Stimulated activated naive CD8-positive, alpha-beta T cell treated with anti-CD3 and anti-CD28 coated beads, Interleukin-15, Interleukin-2, amounts not matched to agents 100 ng/mL and 50 ng/mL, for 24 hours (primary cell): ENCODE measurements at regions not wholly inside any gene's neighbourhood (a gene's known extent, or its start where the extent isn't known, plus 50 kb on each side); places are given as distances from the start of the nearest gene placed in this dataset.
"Not testable (repeated sequence)": the region's sequence is repeated elsewhere in the genome, so short reads cannot be mapped to it uniquely, and the experiment has no call there.

ENCODE experiments used
- H3K27ac Mint-ChIP-seq: one replicate; pipeline ENCODE4 v1.8.0; 2021; ENCODE audit warnings: mild to moderate bottlenecking, mixed read lengths
- H3K27me3 Mint-ChIP-seq: one replicate; pipeline ENCODE4 v1.8.0; 2021; ENCODE audit warnings: mixed read lengths
- H3K36me3 Mint-ChIP-seq: one replicate; pipeline ENCODE4 v1.8.0; 2021; ENCODE audit warnings: low read depth, mixed read lengths
- H3K4me1 Mint-ChIP-seq: one replicate; pipeline ENCODE4 v1.8.0; 2021; ENCODE audit warnings: low read depth, mixed read lengths
- H3K4me3 Mint-ChIP-seq: one replicate; pipeline ENCODE4 v1.8.0; 2021; ENCODE audit warnings: mild to moderate bottlenecking, mixed read lengths
- H3K9me3 Mint-ChIP-seq: one replicate; pipeline ENCODE4 v1.8.0; 2021; ENCODE audit warnings: mixed read lengths

DNA sequence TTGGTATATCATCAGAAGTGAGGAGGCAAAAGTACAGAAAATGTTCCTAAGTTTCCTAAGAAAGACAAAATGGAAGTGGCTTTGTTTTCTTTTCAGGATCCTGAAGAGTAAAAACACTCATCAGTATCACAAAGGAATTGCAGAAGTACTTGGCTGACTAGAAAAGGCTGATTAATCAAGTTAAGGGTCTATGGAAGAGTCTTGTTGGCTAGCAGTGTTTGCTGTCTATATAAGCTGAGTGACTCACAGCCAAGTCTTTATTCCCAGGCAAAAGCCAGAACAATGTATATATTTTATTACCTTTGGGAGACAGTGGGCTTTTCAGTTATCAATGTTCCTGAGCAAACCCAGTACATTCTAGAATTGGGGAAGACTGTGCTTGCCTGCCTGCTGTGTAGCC, 777.0 kb downstream of the PLA2G4A start:
- H3K27ac Mint-ChIP-seq = no peak overlapping the region
- peaks cover 10% of the 10 kb centered on the region for H3K9me3 Mint-ChIP-seq
- no peaks in the 10 kb centered on the region for H3K36me3 Mint-ChIP-seq
- H3K4me3 Mint-ChIP-seq = no peak overlapping the region
- no peaks in the 10 kb centered on the region for H3K4me1 Mint-ChIP-seq
- no peaks in the 10 kb centered on the region for H3K27me3 Mint-ChIP-seq

DNA sequence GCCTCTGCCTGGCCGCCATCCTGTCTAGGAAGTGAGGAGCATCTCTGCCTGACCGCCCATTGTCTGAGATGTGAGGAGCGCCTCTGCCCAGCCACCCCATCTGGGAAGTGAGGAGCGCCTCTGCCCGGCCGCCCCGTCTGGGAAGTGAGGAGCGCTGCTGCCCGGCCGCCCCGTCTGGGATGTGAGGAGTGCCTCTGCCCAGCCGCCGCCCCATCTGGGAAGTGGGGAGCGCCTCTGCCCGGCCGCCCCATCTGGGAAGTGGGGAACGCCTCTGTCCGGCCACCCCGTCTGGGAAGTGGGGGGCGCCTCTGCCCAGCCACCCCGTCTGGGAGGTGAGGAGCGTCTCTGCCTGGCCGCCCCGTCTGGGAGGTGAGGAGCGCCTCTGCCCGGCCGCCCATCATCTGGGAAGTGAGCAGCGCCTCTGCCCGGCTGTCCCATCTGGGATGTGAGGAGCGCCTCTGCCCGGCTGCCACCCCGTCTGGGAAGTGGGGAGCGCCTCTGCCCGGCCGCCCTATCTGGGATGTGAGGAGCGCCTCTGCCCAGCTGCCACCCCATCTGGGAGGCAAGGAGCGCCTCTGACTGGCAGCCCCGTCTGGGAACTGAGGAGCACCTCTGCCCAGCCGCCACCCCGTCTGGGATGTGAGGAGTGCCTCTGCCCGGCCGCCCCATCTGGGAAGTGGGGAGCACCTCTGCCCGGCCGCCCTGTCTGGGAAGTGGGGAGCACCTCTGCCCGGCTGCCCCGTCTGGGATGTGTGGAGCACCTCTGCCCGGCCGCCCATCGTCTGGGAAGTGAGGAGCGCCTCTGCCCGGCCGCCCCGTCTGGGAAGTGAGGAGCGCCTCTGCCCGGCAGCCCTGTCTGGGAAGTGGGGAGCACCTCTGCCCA, 787.3 kb downstream of the PLA2G4A start:
- H3K4me3 Mint-ChIP-seq, H3K36me3 Mint-ChIP-seq, H3K27me3 Mint-ChIP-seq, H3K27ac Mint-ChIP-seq, H3K4me1 Mint-ChIP-seq: not testable (repeated sequence)
- peaks cover 18% of the 10 kb centered on the region for H3K9me3 Mint-ChIP-seq

DNA sequence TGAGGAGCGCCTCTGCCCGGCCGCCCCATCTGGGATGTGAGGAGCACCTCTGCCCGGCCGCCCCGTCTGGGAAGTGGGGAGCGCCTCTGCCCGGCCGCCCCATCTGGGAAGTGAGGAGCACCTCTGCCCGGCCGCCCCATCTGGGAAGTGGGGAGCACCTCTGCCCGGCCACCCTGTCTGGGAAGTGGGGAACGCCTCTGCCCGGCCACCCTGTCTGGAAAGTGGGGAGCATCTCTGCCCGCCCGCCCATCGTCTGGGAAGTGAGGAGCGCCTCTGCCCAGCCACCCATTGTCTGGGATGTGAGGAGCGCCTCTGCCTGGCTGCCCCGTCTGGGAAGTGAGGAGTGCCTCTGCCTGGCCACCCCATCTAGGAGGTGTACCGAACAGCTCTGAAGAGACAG, 788.1 kb downstream of the PLA2G4A start:
- not testable (repeated sequence) for H3K4me1 Mint-ChIP-seq, H3K4me3 Mint-ChIP-seq, H3K27me3 Mint-ChIP-seq, H3K27ac Mint-ChIP-seq, H3K36me3 Mint-ChIP-seq
- H3K9me3 Mint-ChIP-seq = peaks cover 18% of the 10 kb centered on the region

GRCh38 chr1:187617776-187618175, 789.0 kb downstream of the PLA2G4A start:
- Mint-ChIP-seq H3K4me1 (no peaks in the 10 kb centered on the region), H3K27ac (no peak overlapping the region), H3K36me3 (no peaks in the 10 kb centered on the region), H3K27me3 (no peaks in the 10 kb centered on the region), H3K9me3 (peaks cover 18% of the 10 kb centered on the region), H3K4me3 (no peak overlapping the region)

DNA sequence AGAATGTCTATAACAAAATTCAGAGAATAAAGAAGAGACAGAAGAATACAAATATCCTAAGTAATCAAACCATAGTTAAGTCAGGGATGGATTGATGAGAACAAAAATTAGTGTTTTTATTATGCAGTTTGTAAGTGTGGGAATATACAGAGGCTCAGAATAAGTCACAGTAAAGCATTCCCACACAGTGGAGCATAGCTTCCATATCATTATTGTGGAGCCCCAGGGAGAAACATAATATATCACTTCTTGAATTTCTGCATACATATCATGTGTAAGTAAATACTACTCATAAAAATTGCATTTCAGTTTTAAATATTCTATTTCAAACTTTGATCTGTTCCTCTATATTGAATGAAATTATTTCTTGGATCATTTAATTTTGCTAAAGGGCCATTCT, 790.4 kb downstream of the PLA2G4A start:
- no peaks in the 10 kb centered on the region for H3K4me1 Mint-ChIP-seq
- H3K27me3 Mint-ChIP-seq = no peaks in the 10 kb centered on the region
- no peak overlapping the region for H3K4me3 Mint-ChIP-seq
- H3K9me3 Mint-ChIP-seq = peaks cover 18% of the 10 kb centered on the region
- H3K27ac Mint-ChIP-seq = no peak overlapping the region
- no peaks in the 10 kb centered on the region for H3K36me3 Mint-ChIP-seq

DNA sequence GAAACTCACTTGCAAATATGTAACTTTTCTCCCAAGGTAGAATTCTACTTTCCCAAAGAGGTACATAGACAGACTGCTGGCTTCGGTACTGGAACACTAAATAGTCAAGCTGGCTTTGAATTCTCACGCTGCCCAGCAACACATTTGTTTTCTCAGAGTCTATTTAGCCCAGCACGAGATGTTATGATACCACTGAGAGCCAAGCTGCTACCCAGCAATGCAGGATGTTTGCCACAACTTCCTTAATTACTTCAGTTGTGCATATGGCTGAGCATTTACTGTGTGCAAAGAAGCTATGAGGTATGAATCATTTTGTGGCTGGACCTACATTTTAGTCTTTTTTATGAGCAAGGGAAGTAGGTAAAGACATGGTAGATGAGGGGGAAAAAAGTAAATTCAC, 793.2 kb downstream of the PLA2G4A start:
- no peaks in the 10 kb centered on the region for H3K36me3 Mint-ChIP-seq
- H3K4me1 Mint-ChIP-seq = no peaks in the 10 kb centered on the region
- H3K4me3 Mint-ChIP-seq = no peak overlapping the region
- H3K27ac Mint-ChIP-seq = no peak overlapping the region
- H3K9me3 Mint-ChIP-seq = peaks cover 16% of the 10 kb centered on the region
- no peaks in the 10 kb centered on the region for H3K27me3 Mint-ChIP-seq

- Mint-ChIP-seq H3K9me3 (peaks cover 16% of the 10 kb centered on the region), H3K27me3 (no peaks in the 10 kb centered on the region), H3K36me3 (no peaks in the 10 kb centered on the region), H3K27ac (no peak overlapping the region), H3K4me3 (no peak overlapping the region), H3K4me1 (no peaks in the 10 kb centered on the region)
Measured at GRCh38 chr1:187622545-187622944, 793.8 kb downstream of the PLA2G4A start.

GRCh38 chr1:187624812-187625545, 796.2 kb downstream of the PLA2G4A start:
- no peaks in the 10 kb centered on the region for H3K27me3 Mint-ChIP-seq
- no peak overlapping the region for H3K27ac Mint-ChIP-seq
- H3K4me1 Mint-ChIP-seq = no peaks in the 10 kb centered on the region
- H3K4me3 Mint-ChIP-seq = no peak overlapping the region
- H3K36me3 Mint-ChIP-seq = no peaks in the 10 kb centered on the region
- peaks cover 4% of the 10 kb centered on the region for H3K9me3 Mint-ChIP-seq

GRCh38 chr1:187626056-187626455, 797.3 kb downstream of the PLA2G4A start:
- H3K36me3 Mint-ChIP-seq = peaks cover 3% of the 10 kb centered on the region
- H3K27ac Mint-ChIP-seq = no peak overlapping the region
- no peak overlapping the region for H3K4me3 Mint-ChIP-seq
- H3K27me3 Mint-ChIP-seq = no peaks in the 10 kb centered on the region
- no peaks in the 10 kb centered on the region for H3K4me1 Mint-ChIP-seq
- peaks cover 8% of the 10 kb centered on the region for H3K9me3 Mint-ChIP-seq

- no peak overlapping the region for H3K27ac Mint-ChIP-seq
- H3K27me3 Mint-ChIP-seq = no peaks in the 10 kb centered on the region
- peaks cover 3% of the 10 kb centered on the region for H3K36me3 Mint-ChIP-seq
- peaks cover 18% of the 10 kb centered on the region for H3K9me3 Mint-ChIP-seq
- no peaks in the 10 kb centered on the region for H3K4me1 Mint-ChIP-seq
- no peak overlapping the region for H3K4me3 Mint-ChIP-seq
Measured at GRCh38 chr1:187627516-187627915, 798.8 kb downstream of the PLA2G4A start.

DNA sequence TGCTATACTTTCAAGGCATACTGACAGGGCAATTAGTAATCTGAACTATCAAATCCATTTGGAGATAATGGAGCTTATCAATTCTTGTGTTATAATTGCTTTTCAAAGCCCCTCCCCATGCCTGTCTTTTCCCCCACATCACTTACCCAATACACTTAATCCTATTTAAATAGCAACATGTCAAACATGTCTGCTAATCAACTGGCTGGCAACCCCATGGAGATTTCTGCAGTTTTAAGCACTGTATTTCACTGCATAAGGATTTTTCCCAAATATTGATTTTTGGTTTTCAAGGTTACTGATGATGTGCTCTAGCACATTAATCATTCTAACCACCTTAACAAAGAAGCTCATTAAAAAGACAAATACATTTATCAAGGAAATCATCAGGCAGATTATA, 800.3 kb downstream of the PLA2G4A start:
- H3K36me3 Mint-ChIP-seq = peaks cover 3% of the 10 kb centered on the region
- peaks cover 18% of the 10 kb centered on the region for H3K9me3 Mint-ChIP-seq
- no peak overlapping the region for H3K27ac Mint-ChIP-seq

DNA sequence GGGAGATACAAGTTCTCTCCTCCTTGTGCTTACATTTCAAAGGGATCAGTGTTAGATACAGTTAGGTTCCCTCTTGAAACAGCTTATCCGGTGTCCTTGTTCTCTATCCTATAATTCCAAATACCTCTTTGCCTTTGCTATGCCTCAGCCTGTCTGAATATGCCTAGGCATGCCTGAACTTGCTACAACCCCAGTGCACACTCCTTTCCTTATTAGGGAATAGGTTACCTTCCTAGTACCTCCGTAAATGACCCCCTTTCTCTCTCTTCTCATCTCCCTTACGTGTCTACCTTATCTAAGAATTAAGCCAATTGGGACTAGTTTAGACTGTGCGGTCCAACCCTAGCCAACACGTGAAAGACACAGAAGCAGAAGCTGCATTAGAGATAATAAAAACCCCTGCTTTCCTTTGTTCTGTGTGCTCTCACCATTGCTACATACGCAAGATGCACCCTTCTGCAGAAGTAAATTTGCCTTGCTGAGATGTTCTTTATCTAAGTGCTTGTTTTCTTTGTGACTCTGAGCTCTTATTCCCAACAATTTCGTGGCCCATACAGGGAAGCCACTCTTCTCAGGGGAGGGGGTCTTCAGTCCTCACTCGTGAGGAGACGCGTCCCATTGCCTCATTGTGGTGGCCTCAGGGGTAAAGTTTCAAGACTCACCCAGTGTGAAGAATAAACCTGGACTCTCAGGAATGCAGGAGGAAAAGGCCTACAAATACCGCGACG, 802.1 kb downstream of the PLA2G4A start:
- H3K9me3 Mint-ChIP-seq = peaks cover 21% of the 10 kb centered on the region
- H3K4me1 Mint-ChIP-seq = no peaks in the 10 kb centered on the region
- no peaks in the 10 kb centered on the region for H3K27me3 Mint-ChIP-seq
- H3K4me3 Mint-ChIP-seq = no peak overlapping the region
- no peak overlapping the region for H3K27ac Mint-ChIP-seq
- H3K36me3 Mint-ChIP-seq = peaks cover 3% of the 10 kb centered on the region

More for the DNA sequence above, 800.3 kb downstream of the PLA2G4A start:
- Mint-ChIP-seq H3K4me3 (no peak overlapping the region), H3K27me3 (no peaks in the 10 kb centered on the region), H3K4me1 (no peaks in the 10 kb centered on the region)

- H3K4me3 Mint-ChIP-seq = no peak overlapping the region
- H3K4me1 Mint-ChIP-seq = no peaks in the 10 kb centered on the region
- H3K9me3 Mint-ChIP-seq = peaks cover 21% of the 10 kb centered on the region
- peaks cover 3% of the 10 kb centered on the region for H3K36me3 Mint-ChIP-seq
- no peaks in the 10 kb centered on the region for H3K27me3 Mint-ChIP-seq
- no peak overlapping the region for H3K27ac Mint-ChIP-seq
Measured at GRCh38 chr1:187631381-187631675, 802.6 kb downstream of the PLA2G4A start.

- peaks cover 3% of the 10 kb centered on the region for H3K36me3 Mint-ChIP-seq
- H3K9me3 Mint-ChIP-seq = peaks cover 21% of the 10 kb centered on the region
- H3K4me3 Mint-ChIP-seq = no peak overlapping the region
- no peak overlapping the region for H3K27ac Mint-ChIP-seq
- H3K4me1 Mint-ChIP-seq = no peaks in the 10 kb centered on the region
- no peaks in the 10 kb centered on the region for H3K27me3 Mint-ChIP-seq
Measured at GRCh38 chr1:187631984-187632383, 803.2 kb downstream of the PLA2G4A start.

GRCh38 chr1:187634940-187635339, 806.2 kb downstream of the PLA2G4A start:
- H3K27ac Mint-ChIP-seq = no peak overlapping the region
- H3K4me1 Mint-ChIP-seq = no peaks in the 10 kb centered on the region
- peaks cover 21% of the 10 kb centered on the region for H3K9me3 Mint-ChIP-seq
- H3K36me3 Mint-ChIP-seq = peaks cover 3% of the 10 kb centered on the region
- no peaks in the 10 kb centered on the region for H3K27me3 Mint-ChIP-seq
- no peak overlapping the region for H3K4me3 Mint-ChIP-seq
